CMK (cell line): ENCODE measurements at regions not wholly inside any gene's neighbourhood (a gene's known extent, or its start where the extent isn't known, plus 50 kb on each side); places are given as distances from the start of the nearest gene placed in this dataset.

Experiments
- DNase-seq: peaks from one replicate; pipeline ENCODE4 v3.0.0-alpha.2; 2010; ENCODE audit warnings: low read depth

GRCh38 chr4:125808570-125808969 is 493.8 kb downstream of the FAT4 start:
- no peak for DNase-seq

- DNase-seq, result no peak
These were observed 497.1 kb downstream of the FAT4 start for GRCh38 chr4:125811892-125812291.

DNA sequence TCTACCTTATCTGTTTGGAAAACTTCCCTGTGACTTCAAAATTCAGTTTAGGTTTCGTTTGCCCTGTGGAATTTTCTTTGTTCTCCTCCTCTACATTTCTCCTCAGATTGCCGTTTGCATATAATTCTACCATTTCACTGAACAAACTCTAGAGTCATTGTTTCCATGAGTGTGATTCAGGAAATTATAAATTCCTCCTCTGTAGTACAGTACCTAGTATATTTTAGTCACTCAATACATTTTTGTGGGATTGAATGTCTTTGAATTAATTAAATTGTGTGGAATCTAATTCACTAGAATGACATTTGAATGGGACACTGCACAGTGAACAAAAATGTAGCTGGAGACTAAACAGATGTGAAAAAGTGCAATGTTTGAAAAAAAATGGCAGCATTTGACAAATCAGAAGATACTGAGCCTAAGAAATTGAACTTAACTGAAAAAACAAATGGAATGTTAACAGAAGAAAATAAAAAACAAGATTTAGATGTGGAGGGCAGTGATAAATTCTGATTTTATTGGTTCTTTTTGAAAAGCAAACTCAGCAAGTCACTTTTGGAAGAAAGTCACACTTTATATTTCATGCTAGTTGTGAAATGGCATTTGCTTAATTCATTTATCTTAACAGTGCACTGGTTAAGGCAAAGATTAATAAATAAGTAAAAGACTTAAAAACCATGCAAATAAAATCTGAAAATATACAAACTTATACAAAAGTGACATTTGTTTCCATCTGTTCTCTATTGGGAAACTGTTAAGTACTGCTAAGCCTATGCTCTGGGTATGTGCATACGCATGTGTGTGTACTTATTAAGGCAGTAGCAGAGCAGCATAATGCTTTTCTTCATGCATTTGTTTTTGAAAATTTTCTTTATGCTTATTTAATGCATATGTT is 512.3 kb downstream of the FAT4 start:
- DNase-seq, result no peak

DNA sequence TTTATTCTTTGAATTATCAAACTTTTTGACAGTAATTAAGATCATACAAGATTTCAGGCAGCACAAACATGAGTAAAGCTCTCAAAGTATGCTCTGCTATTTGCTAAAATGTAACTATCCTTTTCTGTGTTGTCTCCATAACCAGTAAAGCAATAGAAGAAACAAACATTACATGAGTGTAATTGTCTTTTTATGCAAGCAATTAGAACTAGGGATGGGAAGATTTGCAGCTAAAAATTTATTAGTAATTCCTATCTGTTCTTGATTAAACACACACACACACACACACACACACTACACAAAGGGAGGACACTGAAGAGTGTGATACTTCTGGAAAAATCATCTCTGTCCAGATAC is 512.9 kb downstream of the FAT4 start:
- DNase-seq, result no peak

- DNase-seq, result no peak
These were observed 513.6 kb downstream of the FAT4 start for GRCh38 chr4:125828346-125828745.

DNA sequence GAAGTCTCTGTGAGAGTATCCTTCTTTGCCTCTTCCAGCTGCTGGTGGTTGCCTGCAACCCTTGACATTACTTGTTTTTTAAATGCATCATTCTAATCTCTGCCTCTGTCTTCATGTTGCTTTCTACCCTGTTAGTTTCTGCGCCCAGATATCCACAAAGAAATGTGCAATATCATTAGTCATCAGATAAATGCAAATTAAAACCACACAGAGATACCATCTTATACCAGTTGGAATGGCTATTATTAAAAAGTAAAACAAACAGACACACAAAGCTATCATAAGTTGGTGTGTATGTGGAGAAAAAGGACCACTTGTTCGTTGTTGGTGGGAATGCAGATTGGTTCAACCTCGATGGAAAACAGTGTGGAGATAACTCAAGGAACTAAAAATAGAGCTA is 517.4 kb downstream of the FAT4 start:
- no peak for DNase-seq

DNA sequence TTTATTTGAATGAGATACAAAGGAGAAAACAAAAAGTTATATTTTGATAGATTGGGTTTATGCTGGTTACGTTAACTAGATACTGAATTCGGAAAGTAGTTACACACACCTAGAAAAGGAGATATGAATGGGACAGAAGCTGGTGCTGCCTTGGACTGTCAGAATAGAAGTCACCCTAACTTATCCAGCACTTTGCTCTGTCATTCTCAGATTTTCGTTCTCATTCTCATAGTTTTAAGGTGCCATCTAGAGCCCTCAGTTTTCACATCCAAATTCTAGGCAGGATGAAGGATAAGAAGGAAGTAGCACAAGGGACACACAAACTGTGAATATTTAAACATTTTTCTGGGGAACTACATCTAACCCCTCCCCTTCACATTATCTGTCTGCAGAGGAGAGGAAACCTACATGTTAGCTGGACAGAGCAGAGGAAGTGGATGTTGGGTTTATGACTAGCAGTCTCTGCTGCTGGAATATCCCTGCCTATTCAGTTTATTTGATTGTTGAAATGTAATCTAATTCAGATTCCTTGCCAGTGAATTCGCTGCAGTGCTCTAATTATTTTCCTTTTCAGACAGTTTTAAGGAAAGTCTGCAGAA is 521.9 kb downstream of the FAT4 start:
- DNase-seq, result no peak

- no peak for DNase-seq
These were observed 522.9 kb downstream of the FAT4 start for GRCh38 chr4:125837493-125838201.

GRCh38 chr4:125838202-125838601 is 523.4 kb downstream of the FAT4 start:
- DNase-seq, result no peak

DNA sequence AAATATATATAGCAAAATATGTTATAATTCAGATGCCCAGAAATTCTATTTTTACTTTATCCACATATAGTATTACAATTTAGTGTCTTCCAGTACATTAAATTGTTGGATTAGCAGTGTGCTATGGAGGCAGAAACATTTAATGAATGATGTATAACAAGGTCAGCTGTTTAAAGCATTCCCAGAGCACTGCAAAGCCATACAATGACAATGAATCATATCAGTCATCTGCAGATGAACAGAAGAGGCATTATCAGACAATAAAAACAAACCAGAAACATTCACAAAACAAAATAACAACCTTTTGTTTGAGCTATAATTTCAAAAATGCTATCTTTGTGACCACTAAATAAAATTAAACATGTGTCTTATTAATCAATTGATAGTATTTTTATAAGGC is 524.2 kb downstream of the FAT4 start:
- DNase-seq, result no peak

DNA sequence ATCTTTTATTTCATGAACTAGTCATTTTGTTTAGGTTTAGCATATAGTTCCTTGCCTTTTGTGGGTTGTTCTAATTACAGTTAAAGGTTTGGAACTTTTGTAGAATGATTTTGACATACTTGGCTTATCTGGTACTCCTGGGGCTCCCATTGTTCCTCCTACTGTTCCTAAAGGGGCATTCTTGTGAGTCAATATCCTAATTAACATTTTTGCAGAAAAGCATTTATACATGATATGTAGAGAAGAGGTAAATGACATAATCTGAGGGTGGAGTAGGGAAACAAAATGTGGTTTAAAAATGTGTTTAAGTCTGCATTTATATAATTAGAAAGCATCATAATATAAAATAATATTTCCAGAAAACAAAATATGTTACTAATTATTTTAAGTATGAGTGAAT is 529.2 kb downstream of the FAT4 start:
- DNase-seq, result no peak

DNA sequence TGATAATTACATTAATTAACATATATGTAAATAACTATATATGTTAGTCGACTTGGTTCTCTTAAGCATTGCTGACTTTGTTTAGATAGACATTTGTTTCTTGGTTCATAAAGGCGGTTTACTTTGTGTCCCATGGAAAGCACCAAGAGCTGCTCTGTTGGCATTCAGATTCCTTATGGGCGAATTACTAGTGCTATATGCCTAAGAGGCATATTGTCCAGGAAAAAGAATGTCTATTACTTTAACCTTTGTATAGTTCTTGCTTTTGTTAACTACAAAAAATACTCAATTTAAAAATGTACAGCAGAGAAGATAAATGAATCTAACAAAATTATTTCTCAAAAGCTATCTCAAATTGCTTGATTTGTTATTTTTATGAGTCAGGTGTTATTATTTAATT is 532.8 kb downstream of the FAT4 start:
- no peak for DNase-seq

GRCh38 chr4:125849869-125850268 is 535.1 kb downstream of the FAT4 start:
- no peak for DNase-seq

DNA sequence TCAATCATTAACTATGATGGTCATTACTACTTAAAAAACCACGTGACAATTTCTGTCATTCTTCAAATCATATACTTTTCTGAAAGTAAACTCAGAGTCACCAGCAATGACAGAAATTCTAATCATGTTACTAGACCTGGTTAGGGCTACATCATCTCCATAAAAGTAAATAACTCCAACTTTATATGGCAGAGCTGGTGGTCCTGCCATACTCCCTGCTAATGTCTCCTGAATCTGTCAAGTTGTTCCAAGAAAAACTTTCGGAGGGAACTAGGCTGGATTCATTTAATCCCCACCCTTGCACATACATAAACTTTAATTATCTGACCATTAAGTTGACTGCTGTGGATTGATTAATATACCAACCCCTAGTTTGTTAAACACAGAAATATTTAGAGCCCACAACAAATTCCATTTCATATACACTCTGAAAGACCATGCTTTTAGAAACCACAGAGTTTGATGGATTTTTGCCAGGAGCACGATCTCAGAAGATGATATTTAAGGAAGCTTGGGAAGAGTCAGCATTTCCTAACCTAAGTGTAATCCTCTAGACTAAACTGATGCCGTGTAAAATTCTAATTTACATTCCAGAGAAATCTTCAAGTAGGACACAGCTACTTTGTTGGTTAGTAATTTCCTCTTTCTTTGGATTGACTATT is 577.0 kb downstream of the FAT4 start:
- DNase-seq, result no peak

DNA sequence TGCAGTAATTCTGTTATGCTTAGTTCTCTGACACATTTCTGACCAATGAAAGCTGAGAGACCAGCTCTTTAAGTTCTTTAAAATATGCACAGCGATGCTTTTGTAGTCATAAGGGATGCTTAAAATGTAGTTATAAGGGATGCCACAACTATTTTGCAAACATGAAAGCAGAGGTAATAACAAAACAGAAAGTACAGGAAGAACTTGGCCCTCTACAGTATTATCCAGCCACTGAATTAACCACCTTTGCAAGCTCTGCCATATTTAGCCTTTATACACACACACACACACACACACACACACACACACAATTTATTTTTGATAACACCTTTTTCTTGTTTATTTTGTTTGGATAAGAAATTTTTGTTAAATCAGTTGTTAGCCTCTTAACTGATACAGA is 590.0 kb downstream of the FAT4 start:
- DNase-seq, result no peak

DNA sequence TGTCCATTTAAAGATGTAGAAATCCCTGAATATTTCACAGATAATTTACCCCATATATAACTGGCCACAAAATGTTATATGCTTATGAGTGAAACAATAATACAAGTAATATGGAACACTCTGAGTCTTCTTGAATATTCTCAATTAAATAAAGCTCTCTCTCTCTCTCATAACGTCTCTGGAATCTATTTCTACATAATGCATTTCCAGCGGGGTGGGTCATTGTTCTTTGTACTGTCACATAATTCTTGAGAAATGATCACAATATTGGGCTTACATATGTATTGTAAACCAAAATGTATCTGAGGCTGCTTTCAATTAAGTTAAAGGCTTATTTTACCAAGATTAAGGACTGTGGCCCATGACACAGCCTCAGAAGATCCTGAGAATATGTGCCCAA is 596.3 kb downstream of the FAT4 start:
- DNase-seq, result no peak

GRCh38 chr4:125911481-125911880 is 596.7 kb downstream of the FAT4 start:
- DNase-seq, result no peak

GRCh38 chr4:125917559-125917958 is 602.8 kb downstream of the FAT4 start:
- no peak for DNase-seq

- no peak for DNase-seq
These were observed 613.9 kb downstream of the FAT4 start for GRCh38 chr4:125928652-125929051.

DNA sequence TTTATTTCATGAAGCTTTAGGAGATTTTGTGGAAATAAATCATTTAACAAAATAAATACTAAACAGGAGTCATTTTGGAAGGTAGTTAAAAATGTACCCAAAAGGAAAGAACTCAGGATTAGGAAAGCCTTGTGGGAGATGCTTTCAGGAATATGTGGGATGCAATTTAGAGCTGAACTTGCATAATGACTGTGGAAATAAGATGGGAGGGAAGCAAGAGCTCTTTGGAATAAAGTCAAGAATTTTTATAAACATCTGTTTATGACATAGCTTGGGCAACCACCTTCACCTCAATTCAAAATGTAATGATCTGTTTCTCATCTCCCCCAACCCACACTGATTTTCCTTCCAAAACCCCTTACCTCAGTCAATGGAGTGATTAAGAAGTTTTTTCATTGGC is 623.8 kb downstream of the FAT4 start:
- DNase-seq, result no peak

- DNase-seq, result no peak
These were observed 625.7 kb downstream of the FAT4 start for GRCh38 chr4:125940426-125940825.

DNA sequence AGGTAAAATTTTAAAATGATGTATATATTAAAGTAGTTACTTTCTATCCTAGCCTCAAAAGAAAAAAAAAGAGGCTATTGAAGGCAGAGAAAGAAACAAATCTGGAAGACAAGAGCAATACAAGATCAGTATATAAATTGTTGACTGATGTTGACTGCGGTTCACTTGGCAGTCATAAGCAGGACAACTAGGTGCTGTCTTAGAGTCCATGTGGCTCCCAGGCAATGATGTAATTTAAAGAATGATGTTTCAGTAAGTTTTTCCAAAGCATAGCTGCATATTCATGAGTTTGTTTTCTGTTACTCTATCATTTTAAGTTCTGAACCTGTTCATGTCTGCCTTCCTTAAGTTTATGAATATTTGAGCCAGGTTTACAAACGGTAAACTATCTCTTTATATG is 630.2 kb downstream of the FAT4 start:
- DNase-seq, result no peak

- DNase-seq, result no peak
These were observed 633.3 kb downstream of the FAT4 start for GRCh38 chr4:125948021-125948420.
